ENCODE measurements at regions not wholly inside any gene's neighbourhood (a gene's known extent, or its start where the extent isn't known, plus 50 kb on each side); places are given as distances from the start of the nearest gene placed in this dataset.

- Histone ChIP-seq H3K27ac (no peak overlapping the region), H3K4me1 (replicated peaks in 1 of 2) (peaks cover 0 to 13% of the 10 kb centered on the region in 2 donors), H3K4me3 (no peak overlapping the region)
- 0 to 71% (median 22%) methylated on average over 1 to 2 of the region's 2 CpGs; no CpG with 5 or more reads in 2 of the 10 experiments for WGBS, 10 experiments
- in situ Hi-C loops (cut with MboI; ENCODE audit: low pct_unique_long_range_greater_than_20kb in 2 of 9, low sequenced_read_pairs in 9 of 9, unreplicated experiment in 9 of 9) = loop anchor here in 1 of 9 experiments (25.0 kb wide), 1 partner anchor 96 kb away; no protein-coding TSS in a partner anchor
- ATAC-seq (replicated peaks in 6 of 8) = no peak
Observed at GRCh38 chr15:53266176-53266575, 476.0 kb upstream of the ONECUT1 start.

- in situ Hi-C loops (cut with MboI; ENCODE audit: low pct_unique_long_range_greater_than_20kb in 2 of 9, low sequenced_read_pairs in 9 of 9, unreplicated experiment in 9 of 9) = loop anchor here in 1 of 9 experiments (25.0 kb wide), 1 partner anchor 102 kb away; no protein-coding TSS in a partner anchor
- Histone ChIP-seq H3K4me1 (replicated peaks in 1 of 2) (peaks cover 0 to 2% of the 10 kb centered on the region in 2 donors), H3K4me3 (no peak overlapping the region), H3K27ac (no peak overlapping the region)
- ATAC-seq (replicated peaks in 6 of 8) = no peak
- WGBS, 10 experiments = 0 to 100% (median 43%) methylated on average over 1 of the region's 1 CpG; no CpG with 5 or more reads in 4 of the 10 experiments
Observed at GRCh38 chr15:53260647-53261046, 470.5 kb upstream of the ONECUT1 start.

- in situ Hi-C loops (cut with MboI; ENCODE audit: low pct_unique_long_range_greater_than_20kb in 2 of 9, low sequenced_read_pairs in 9 of 9, unreplicated experiment in 9 of 9) = loop anchor here in 1 of 9 experiments (25.0 kb wide), 1 partner anchor 106 kb away; no protein-coding TSS in a partner anchor
Observed at GRCh38 chr15:53256457-53256856, 466.3 kb upstream of the ONECUT1 start.

GRCh38 chr15:53256043-53256442 lies 465.9 kb upstream of the ONECUT1 start:
- 30 to 100% (median 66%) methylated on average over 1 to 6 of the region's 6 CpGs; no CpG with 5 or more reads in 4 of the 10 experiments for WGBS, 10 experiments
- in situ Hi-C loops (cut with MboI; ENCODE audit: low pct_unique_long_range_greater_than_20kb in 2 of 9, low sequenced_read_pairs in 9 of 9, unreplicated experiment in 9 of 9) = loop anchor here in 1 of 9 experiments (25.0 kb wide), 1 partner anchor 106 kb away; no protein-coding TSS in a partner anchor
- Histone ChIP-seq H3K4me1 (replicated peaks in 1 of 2) (peaks cover 6 to 10% of the 10 kb centered on the region in 2 donors), H3K4me3 (no peak overlapping the region), H3K27ac (no peak overlapping the region)
- ATAC-seq (replicated peaks in 6 of 8) = no peak

More at GRCh38 chr15:53256457-53256856, 466.3 kb upstream of the ONECUT1 start:
- WGBS, 10 experiments = 7 to 78% (median 43%) methylated on average over 1 to 4 of the region's 4 CpGs; no CpG with 5 or more reads in 3 of the 10 experiments
- Histone ChIP-seq H3K4me3 (no peak overlapping the region), H3K27ac (no peak overlapping the region), H3K4me1 (replicated peaks in 1 of 2) (peaks cover 6 to 10% of the 10 kb centered on the region in 2 donors)
- ATAC-seq (replicated peaks in 6 of 8) = no peak

GRCh38 chr15:53251996-53252395 lies 461.9 kb upstream of the ONECUT1 start:
- in situ Hi-C loops (cut with MboI; ENCODE audit: low pct_unique_long_range_greater_than_20kb in 2 of 9, low sequenced_read_pairs in 9 of 9, unreplicated experiment in 9 of 9) = loop anchor here in 1 of 9 experiments (25.0 kb wide), 1 partner anchor 110 kb away; no protein-coding TSS in a partner anchor

GRCh38 chr15:53251523-53251922 lies 461.4 kb upstream of the ONECUT1 start:
- Histone ChIP-seq H3K27ac (no peak overlapping the region), H3K4me3 (no peak overlapping the region), H3K4me1 (replicated peaks in 1 of 2) (peaks cover 8 to 10% of the 10 kb centered on the region in 2 donors)
- in situ Hi-C loops (cut with MboI; ENCODE audit: low pct_unique_long_range_greater_than_20kb in 2 of 9, low sequenced_read_pairs in 9 of 9, unreplicated experiment in 9 of 9) = loop anchor here in 1 of 9 experiments (25.0 kb wide), 1 partner anchor 111 kb away; no protein-coding TSS in a partner anchor
- 0 to 100% (median 45%) methylated on average over 1 to 2 of the region's 2 CpGs; no CpG with 5 or more reads in 1 of the 10 experiments for whole genome bisulfite sequencing, 10 experiments
- ATAC-seq (replicated peaks in 6 of 8) = no peak

More at GRCh38 chr15:53251996-53252395, 461.9 kb upstream of the ONECUT1 start:
- Histone ChIP-seq H3K4me3 (no peak overlapping the region), H3K27ac (no peak overlapping the region), H3K4me1 (replicated peaks in 1 of 2) (peaks cover 6 to 10% of the 10 kb centered on the region in 2 donors)
- peak in 4 of 8 experiments; percentile 24 to 40 (median 26) for ATAC-seq (replicated peaks in 6 of 8)
- WGBS, 10 experiments = 4 to 100% (median 48%) methylated on average over 1 to 8 of the region's 8 CpGs; no CpG with 5 or more reads in 1 of the 10 experiments

- 0 to 70% (median 15%) methylated on average over 1 to 2 of the region's 2 CpGs; no CpG with 5 or more reads in 2 of the 10 experiments for WGBS, 10 experiments
- ATAC-seq (replicated peaks in 6 of 8) = no peak
- in situ Hi-C loops (cut with MboI; ENCODE audit: low pct_unique_long_range_greater_than_20kb in 2 of 9, low sequenced_read_pairs in 9 of 9, unreplicated experiment in 9 of 9) = no loop called here
- no peak overlapping the region for H3K27ac ChIP-seq
- H3K4me3 ChIP-seq = no peak overlapping the region
- H3K4me1 ChIP-seq (replicated peaks in 1 of 2) = peaks cover 4 to 6% of the 10 kb centered on the region in 2 donors
Observed at GRCh38 chr15:53247041-53247708, 457.0 kb upstream of the ONECUT1 start.

GRCh38 chr15:53246404-53246803 lies 456.3 kb upstream of the ONECUT1 start:
- Histone ChIP-seq H3K4me1 (replicated peaks in 1 of 2) (peaks cover 0 to 2% of the 10 kb centered on the region in 2 donors), H3K27ac (no peak overlapping the region), H3K4me3 (no peak overlapping the region)
- 20 to 100% (median 50%) methylated on average over 1 of the region's 1 CpG; no CpG with 5 or more reads in 6 of the 10 experiments for WGBS, 10 experiments
- ATAC-seq (replicated peaks in 6 of 8) = no peak
- in situ Hi-C loops (cut with MboI; ENCODE audit: low pct_unique_long_range_greater_than_20kb in 2 of 9, low sequenced_read_pairs in 9 of 9, unreplicated experiment in 9 of 9) = no loop called here

GRCh38 chr15:53233801-53234200 lies 443.7 kb upstream of the ONECUT1 start:
- WGBS, 10 experiments = 0 to 83% (median 8%) methylated on average over 1 to 2 of the region's 2 CpGs; no CpG with 5 or more reads in 3 of the 10 experiments
- peak in 2 of 8 experiments; percentile 31 to 40 for ATAC-seq (replicated peaks in 6 of 8)
- H3K4me3 ChIP-seq = no peak overlapping the region
- peaks cover 6 to 17% of the 10 kb centered on the region in 2 donors for H3K4me1 ChIP-seq (replicated peaks in 1 of 2)
- in situ Hi-C loops (cut with MboI; ENCODE audit: low pct_unique_long_range_greater_than_20kb in 2 of 9, low sequenced_read_pairs in 9 of 9, unreplicated experiment in 9 of 9) = no loop called here
- no peak overlapping the region for H3K27ac ChIP-seq

GRCh38 chr15:53230473-53230872 lies 440.3 kb upstream of the ONECUT1 start:
- ATAC-seq (replicated peaks in 6 of 8) = peak in 2 of 8 experiments; percentile 38 to 39
- Histone ChIP-seq H3K4me3 (no peak overlapping the region), H3K4me1 (replicated peaks in 1 of 2) (peaks cover 10 to 11% of the 10 kb centered on the region in 2 donors), H3K27ac (no peak overlapping the region)
- 0 to 88% (median 44%) methylated on average over 1 of the region's 1 CpG; no CpG with 5 or more reads in 3 of the 10 experiments for WGBS, 10 experiments
- in situ Hi-C loops (cut with MboI; ENCODE audit: low pct_unique_long_range_greater_than_20kb in 2 of 9, low sequenced_read_pairs in 9 of 9, unreplicated experiment in 9 of 9) = no loop called here

GRCh38 chr15:53226559-53226958 lies 436.4 kb upstream of the ONECUT1 start:
- H3K27ac ChIP-seq = no peak overlapping the region
- no peak for ATAC-seq (replicated peaks in 6 of 8)
- WGBS, 10 experiments = 0 to 93% (median 89%) methylated on average over 1 to 2 of the region's 2 CpGs; no CpG with 5 or more reads in 3 of the 10 experiments

GRCh38 chr15:53225781-53226180 lies 435.6 kb upstream of the ONECUT1 start:
- WGBS, 10 experiments = 0 to 86% (median 63%) methylated on average over 1 to 3 of the region's 3 CpGs; no CpG with 5 or more reads in 3 of the 10 experiments
- no peak for ATAC-seq (replicated peaks in 6 of 8)
- Histone ChIP-seq H3K4me3 (no peak overlapping the region), H3K4me1 (replicated peaks in 1 of 2) (peaks cover 14 to 18% of the 10 kb centered on the region in 2 donors), H3K27ac (no peak overlapping the region)
- in situ Hi-C loops (cut with MboI; ENCODE audit: low pct_unique_long_range_greater_than_20kb in 2 of 9, low sequenced_read_pairs in 9 of 9, unreplicated experiment in 9 of 9) = no loop called here

More at GRCh38 chr15:53226559-53226958, 436.4 kb upstream of the ONECUT1 start:
- in situ Hi-C loops (cut with MboI; ENCODE audit: low pct_unique_long_range_greater_than_20kb in 2 of 9, low sequenced_read_pairs in 9 of 9, unreplicated experiment in 9 of 9) = no loop called here
- Histone ChIP-seq H3K4me3 (no peak overlapping the region), H3K4me1 (replicated peaks in 1 of 2) (peaks cover 14 to 18% of the 10 kb centered on the region in 2 donors)

GRCh38 chr15:53224371-53224770 lies 434.2 kb upstream of the ONECUT1 start:
- peak in 4 of 8 experiments; percentile 45 to 88 (median 84) for ATAC-seq (replicated peaks in 6 of 8)
- Histone ChIP-seq H3K4me1 (replicated peaks in 1 of 2) (peaks cover 14% of the 10 kb centered on the region in 2 donors), H3K4me3 (no peak overlapping the region), H3K27ac (no peak overlapping the region)
- in situ Hi-C loops (cut with MboI; ENCODE audit: low pct_unique_long_range_greater_than_20kb in 2 of 9, low sequenced_read_pairs in 9 of 9, unreplicated experiment in 9 of 9) = loop anchor here in 2 of 9 experiments (25.0 kb wide), 2 partner anchors 437 to 438 kb away; partner anchors contain the start of gene ONECUT1 (in 2 of the 2)

Measured in motor neuron (in vitro differentiated cells).